ENCODE measurements at regions not wholly inside any gene's neighbourhood (a gene's known extent, or its start where the extent isn't known, plus 50 kb on each side); places are given as distances from the start of the nearest gene placed in this dataset.

DNA sequence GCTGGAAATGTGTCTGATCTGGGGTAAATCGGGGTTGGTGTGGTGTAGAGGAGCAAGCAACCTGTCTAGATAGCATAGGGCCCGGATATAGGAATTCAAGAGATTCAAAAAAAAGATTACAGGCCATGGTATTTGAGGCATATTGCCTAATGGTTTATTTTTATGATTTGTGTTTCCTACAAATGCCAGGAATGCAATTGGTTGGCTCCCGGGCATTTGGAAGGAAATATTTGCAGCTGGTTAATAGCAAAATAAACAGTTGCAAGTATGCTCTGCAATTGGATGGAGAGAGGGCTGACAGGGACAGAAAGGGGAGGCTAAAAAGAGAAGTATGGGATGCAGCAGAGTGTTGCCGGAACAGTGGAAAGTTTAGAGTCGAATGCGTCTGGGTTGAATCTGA lies 315.6 kb upstream of the ATP2B1 start:
- TF ChIP-seq POLR2A (IDR thresholded peaks at IDR 0.05) = no peak
- TF ChIP-seq, protein P1, sequence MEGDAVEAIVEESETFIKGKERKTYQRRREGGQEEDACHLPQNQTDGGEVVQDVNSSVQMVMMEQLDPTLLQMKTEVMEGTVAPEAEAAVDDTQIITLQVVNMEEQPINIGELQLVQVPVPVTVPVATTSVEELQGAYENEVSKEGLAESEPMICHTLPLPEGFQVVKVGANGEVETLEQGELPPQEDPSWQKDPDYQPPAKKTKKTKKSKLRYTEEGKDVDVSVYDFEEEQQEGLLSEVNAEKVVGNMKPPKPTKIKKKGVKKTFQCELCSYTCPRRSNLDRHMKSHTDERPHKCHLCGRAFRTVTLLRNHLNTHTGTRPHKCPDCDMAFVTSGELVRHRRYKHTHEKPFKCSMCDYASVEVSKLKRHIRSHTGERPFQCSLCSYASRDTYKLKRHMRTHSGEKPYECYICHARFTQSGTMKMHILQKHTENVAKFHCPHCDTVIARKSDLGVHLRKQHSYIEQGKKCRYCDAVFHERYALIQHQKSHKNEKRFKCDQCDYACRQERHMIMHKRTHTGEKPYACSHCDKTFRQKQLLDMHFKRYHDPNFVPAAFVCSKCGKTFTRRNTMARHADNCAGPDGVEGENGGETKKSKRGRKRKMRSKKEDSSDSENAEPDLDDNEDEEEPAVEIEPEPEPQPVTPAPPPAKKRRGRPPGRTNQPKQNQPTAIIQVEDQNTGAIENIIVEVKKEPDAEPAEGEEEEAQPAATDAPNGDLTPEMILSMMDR (IDR thresholded peaks at IDR 0.05 in 8 of 11, conservative IDR thresholded peaks at IDR 0.05 in 3 of 11) = no peak

Data from spleen (tissue), 7 donors.